ENCODE measurements at regions not wholly inside any gene's neighbourhood (a gene's known extent, or its start where the extent isn't known, plus 50 kb on each side); places are given as distances from the start of the nearest gene placed in this dataset.

DNA sequence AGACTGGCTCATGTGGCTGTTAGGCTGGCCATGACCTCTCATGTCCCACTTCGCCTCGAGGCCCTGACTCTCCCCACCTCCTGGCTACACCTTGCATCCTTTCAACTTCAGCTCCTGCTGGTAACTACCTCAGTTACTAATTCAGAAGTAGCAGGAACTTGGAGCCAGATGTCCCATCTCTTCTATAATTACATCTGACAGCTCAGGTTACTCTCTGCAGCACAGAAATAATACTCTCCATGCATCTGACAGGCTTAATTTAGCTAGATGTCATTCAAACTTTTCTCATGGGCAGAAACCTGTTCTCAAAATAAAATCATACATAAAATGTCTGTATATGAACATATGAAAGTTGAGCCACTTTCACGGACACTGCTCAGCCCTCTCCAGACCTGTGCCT, 92.2 kb upstream of the IL33 start:
- H3K4me3 ChIP-seq (ENCODE audit: low read depth, low read length) = no peak overlapping the region
- TF ChIP-seq, protein P1, sequence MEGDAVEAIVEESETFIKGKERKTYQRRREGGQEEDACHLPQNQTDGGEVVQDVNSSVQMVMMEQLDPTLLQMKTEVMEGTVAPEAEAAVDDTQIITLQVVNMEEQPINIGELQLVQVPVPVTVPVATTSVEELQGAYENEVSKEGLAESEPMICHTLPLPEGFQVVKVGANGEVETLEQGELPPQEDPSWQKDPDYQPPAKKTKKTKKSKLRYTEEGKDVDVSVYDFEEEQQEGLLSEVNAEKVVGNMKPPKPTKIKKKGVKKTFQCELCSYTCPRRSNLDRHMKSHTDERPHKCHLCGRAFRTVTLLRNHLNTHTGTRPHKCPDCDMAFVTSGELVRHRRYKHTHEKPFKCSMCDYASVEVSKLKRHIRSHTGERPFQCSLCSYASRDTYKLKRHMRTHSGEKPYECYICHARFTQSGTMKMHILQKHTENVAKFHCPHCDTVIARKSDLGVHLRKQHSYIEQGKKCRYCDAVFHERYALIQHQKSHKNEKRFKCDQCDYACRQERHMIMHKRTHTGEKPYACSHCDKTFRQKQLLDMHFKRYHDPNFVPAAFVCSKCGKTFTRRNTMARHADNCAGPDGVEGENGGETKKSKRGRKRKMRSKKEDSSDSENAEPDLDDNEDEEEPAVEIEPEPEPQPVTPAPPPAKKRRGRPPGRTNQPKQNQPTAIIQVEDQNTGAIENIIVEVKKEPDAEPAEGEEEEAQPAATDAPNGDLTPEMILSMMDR (IDR thresholded peaks at IDR 0.05; ENCODE audit: low read depth, low read length) = no peak

DNA sequence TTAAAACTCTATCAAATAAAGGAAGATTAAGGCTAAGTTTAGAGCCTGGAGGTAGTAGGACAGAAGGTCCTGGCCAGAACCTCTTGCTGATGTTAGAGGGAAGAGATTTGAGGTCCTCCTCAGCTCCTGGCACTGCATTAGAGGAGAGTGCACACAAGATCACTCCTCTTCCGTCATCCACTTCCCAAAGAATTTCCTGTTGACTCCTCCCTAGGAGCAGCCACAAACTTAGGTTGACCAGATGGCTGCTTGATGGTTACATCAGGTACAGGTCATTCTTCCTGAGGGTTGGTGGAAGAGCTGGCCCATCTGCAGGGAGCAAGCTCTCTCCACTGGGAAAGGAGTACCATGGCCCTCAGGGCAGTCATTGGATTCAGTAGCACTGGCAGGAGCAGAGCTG, 93.9 kb upstream of the IL33 start:
- H3K4me3 ChIP-seq (ENCODE audit: low read depth, low read length) = no peak overlapping the region
- TF ChIP-seq, protein P1 (IDR thresholded peaks at IDR 0.05; ENCODE audit: low read depth, low read length) = no peak

DNA sequence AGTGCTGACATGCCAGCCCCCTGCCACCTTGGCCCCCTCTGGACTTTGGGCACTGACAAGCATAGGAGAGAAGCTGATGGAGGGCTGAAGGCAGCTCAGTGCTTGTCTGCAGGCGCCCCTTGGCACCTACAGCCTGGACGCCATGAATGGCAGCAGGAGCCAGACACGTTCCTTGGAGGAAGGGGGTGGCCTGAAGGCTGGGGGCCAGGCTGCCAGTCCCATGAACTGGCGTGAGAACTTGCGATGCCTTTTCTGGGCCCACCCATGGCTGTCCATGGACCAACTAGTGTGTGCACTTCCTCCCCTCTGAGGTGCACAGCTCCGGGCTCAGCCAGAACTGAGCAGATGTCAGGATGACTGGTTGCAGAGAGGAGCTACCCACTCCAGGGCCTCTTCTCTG, 99.0 kb upstream of the RANBP6 start:
- H3K4me3 ChIP-seq (ENCODE audit: low read depth, low read length) = no peak overlapping the region
- TF ChIP-seq, protein P1 (IDR thresholded peaks at IDR 0.05; ENCODE audit: low read depth, low read length) = no peak

DNA sequence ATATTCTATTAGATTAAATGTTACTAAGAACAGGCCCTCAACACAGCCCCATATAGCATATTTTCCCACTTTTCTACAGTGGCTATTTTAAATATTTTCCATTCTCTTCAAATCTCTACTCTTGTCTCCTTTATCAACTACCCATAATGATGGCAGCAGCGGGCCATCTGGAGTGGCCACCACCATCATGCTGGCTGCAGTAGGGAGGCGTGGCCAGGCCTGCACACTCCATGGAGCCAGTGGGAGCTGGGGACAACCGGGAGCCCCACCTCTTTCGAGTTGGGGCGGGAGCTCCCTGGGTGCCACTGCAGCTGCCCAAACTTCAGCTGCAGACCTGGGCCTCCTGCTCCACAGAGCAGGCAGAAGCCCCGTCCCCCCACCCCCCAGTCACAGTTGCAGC, 98.4 kb upstream of the RANBP6 start:
- H3K4me3 ChIP-seq (ENCODE audit: low read depth, low read length) = no peak overlapping the region
- TF ChIP-seq, protein P1 (IDR thresholded peaks at IDR 0.05; ENCODE audit: low read depth, low read length) = no peak

DNA sequence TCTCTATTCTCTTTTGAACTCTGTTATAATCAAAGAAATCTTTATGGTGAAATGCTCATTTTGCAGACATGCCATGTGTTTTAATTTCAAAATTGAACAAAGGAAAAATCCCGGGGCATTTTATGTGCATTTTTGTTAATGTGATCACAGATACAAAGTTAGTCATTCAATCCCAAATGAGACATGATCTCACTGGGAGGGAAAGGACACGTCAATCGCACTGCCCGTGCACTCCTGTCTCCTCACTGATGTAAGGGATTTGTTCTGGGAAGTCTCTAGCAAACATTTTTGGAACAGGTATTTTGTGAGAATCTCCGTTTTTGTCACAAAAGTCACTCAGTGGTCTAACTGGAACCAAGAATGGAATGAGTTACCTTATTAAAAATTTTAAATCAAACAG, 97.9 kb upstream of the RANBP6 start:
- TF ChIP-seq, protein P1 (IDR thresholded peaks at IDR 0.05; ENCODE audit: low read depth, low read length) = no peak
- H3K4me3 ChIP-seq (ENCODE audit: low read depth, low read length) = no peak overlapping the region

DNA sequence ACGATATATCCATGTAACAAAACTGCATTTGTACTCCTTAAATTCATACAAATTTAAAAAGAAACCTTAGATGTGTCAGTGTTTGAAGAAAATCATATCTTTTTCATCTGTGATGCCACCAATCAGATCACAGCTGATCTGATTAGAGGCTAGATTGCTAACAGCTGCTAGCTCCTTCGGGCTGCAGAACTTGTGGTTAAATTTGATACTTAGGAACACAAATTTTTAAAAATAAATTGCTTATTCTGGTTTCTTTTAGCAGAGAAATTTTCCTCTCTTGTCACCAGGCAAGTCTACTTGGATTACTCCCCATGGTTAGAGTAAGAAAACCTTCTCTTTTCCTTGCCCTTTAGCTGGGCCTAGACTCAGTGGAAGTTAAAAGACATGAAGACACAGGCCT, 94.6 kb upstream of the RANBP6 start:
- no peak overlapping the region for H3K4me3 ChIP-seq (ENCODE audit: low read depth, low read length)
- TF ChIP-seq, protein P1 (IDR thresholded peaks at IDR 0.05; ENCODE audit: low read depth, low read length) = no peak

DNA sequence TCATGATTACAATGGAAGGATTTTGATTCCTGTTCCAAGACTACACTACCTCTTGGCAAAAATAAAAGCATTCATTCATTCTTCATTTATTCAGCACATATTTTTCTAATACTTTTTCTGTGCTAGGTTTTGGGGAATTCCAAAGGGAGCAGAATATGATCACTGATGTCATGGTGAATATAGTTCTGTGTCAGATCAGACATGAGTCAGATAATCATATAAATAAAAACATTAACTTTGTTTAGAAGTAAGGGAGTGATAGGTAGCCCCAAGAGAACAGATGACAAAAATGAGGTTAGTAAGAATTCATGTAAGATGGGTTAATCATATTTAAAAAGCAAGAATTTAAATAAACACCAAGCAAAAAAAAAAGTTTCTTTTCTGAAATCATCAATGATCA, 94.1 kb upstream of the RANBP6 start:
- no peak overlapping the region for H3K4me3 ChIP-seq (ENCODE audit: low read depth, low read length)
- TF ChIP-seq, protein P1 (IDR thresholded peaks at IDR 0.05; ENCODE audit: low read depth, low read length) = no peak
